Mesendoderm (in vitro differentiated cells): ENCODE measurements at regions not wholly inside any gene's neighbourhood (a gene's known extent, or its start where the extent isn't known, plus 50 kb on each side); places are given as distances from the start of the nearest gene placed in this dataset.

Source experiments
- DNase-seq: peaks from one replicate; pipeline ENCODE4 v3.0.0; 2013
- H2AK5ac ChIP-seq: 2 replicates; pipeline ENCODE4 v1.6.1; 2013; ENCODE audit warnings: low read length, inconsistent platforms
- H2BK120ac ChIP-seq: 2 replicates; pipeline ENCODE4 v1.6.1; 2013; ENCODE audit warnings: low read depth, mild to moderate bottlenecking, low read length, moderate library complexity, mixed read lengths
- H2BK15ac ChIP-seq: replicated peaks from 2 replicates; pipeline ENCODE4 v1.6.1; 2013; ENCODE audit warnings: low read depth, mild to moderate bottlenecking, moderate library complexity
- H2BK5ac ChIP-seq: 2 replicates; pipeline ENCODE4 v1.6.1; 2013; ENCODE audit warnings: low read length, inconsistent platforms
- H3K18ac ChIP-seq: 2 replicates; pipeline ENCODE4 v1.6.1; 2013; ENCODE audit warnings: mild to moderate bottlenecking, low read length, mixed read lengths
- H3K23ac ChIP-seq: one replicate; pipeline ENCODE4 v1.6.1; 2013; ENCODE audit warnings: low read length
- H3K27ac ChIP-seq: 2 replicates; pipeline ENCODE4 v1.5.1; 2013; ENCODE audit warnings: low read depth, mild to moderate bottlenecking, inconsistent platforms, low read length, moderate library complexity
- H3K27me3 ChIP-seq: 2 replicates; pipeline ENCODE4 v1.6.1; 2013; ENCODE audit warnings: low read length, control low read depth, mild to moderate bottlenecking, inconsistent platforms; ENCODE audit not compliant: insufficient read depth, poor library complexity
- H3K36me3 ChIP-seq: 2 replicates; pipeline ENCODE4 v1.6.1; 2013; ENCODE audit warnings: low read length, inconsistent platforms; ENCODE audit not compliant: control insufficient read depth, insufficient read depth
- H3K4ac ChIP-seq: one replicate; pipeline ENCODE4 v1.6.1; 2013; ENCODE audit warnings: low read depth, mild to moderate bottlenecking, low read length, moderate library complexity
- H3K4me1 ChIP-seq: 2 replicates; pipeline ENCODE4 v1.6.1; 2013; ENCODE audit warnings: low read depth, low read length, inconsistent platforms; ENCODE audit not compliant: control insufficient read depth
- H3K4me2 ChIP-seq: 2 replicates; pipeline ENCODE4 v1.6.1; 2013; ENCODE audit warnings: low read length
- H3K4me3 ChIP-seq: 2 replicates; pipeline ENCODE4 v1.5.1; 2013; ENCODE audit warnings: mild to moderate bottlenecking, low read length
- H3K56ac ChIP-seq: one replicate; pipeline ENCODE4 v1.6.1; 2013; ENCODE audit warnings: low read length
- H3K79me1 ChIP-seq: 2 replicates; pipeline ENCODE4 v1.6.1; 2013; ENCODE audit warnings: low read length, inconsistent platforms
- H3K79me2 ChIP-seq: 2 replicates; pipeline ENCODE4 v1.6.1; 2013; ENCODE audit warnings: mild to moderate bottlenecking, low read length; ENCODE audit not compliant: control insufficient read depth, insufficient read depth
- H3K9ac ChIP-seq: 2 replicates; pipeline ENCODE4 v1.6.1; 2013; ENCODE audit warnings: low read length, inconsistent platforms
- H4K5ac ChIP-seq: one replicate; pipeline ENCODE4 v1.6.1; 2013; ENCODE audit warnings: low read length
- H4K8ac ChIP-seq: one replicate; pipeline ENCODE4 v1.6.1; 2013; ENCODE audit warnings: low read depth, mild to moderate bottlenecking, control low read depth, low read length, moderate library complexity
- whole genome bisulfite sequencing: extraction: QIAGEN DNeasy Blood & Tissue Kit; methylation state at CpG from one replicate; pipeline ENCODE4 v1.1.7; 2013; ENCODE audit warnings: low lambda C conversion rate, missing lambda C conversion rate; ENCODE audit not compliant: insufficient coverage; ENCODE audit errors: extremely low coverage; 5-methylcytosine and 5-hydroxymethylcytosine counted together

DNA sequence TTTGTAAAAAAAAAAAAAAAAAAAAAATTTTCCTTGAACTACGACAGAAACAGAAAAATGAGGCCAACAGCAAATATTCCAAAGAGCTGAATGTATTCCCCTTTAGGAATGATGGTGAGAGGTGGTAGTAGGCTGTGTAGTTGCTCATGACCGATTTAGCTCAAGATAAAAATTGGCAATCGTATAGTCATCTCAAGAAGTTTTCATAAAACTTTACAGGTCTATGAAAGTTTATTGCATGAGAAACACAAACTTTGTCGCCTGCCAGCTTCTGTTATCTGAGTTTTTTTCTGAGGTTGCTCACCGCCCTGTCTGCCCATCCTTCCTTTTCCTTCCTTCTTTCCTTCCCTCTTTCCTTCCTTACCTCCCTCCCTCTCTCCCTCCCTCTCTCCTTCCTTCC, 605.5 kb downstream of the BCL11B start:
- Histone ChIP-seq H4K8ac (no peak overlapping the region), H2BK120ac (no peak overlapping the region), H3K4ac (no peak overlapping the region), H3K79me1 (no peaks in the 10 kb centered on the region), H3K9ac (no peak overlapping the region), H3K56ac (no peak overlapping the region), H3K4me2 (no peak overlapping the region), H3K79me2 (no peaks in the 10 kb centered on the region), H2AK5ac (no peak overlapping the region), H3K23ac (no peak overlapping the region), H2BK15ac (no peak overlapping the region), H3K4me3 (no peak overlapping the region), H3K36me3 (no peaks in the 10 kb centered on the region), H3K18ac (no peak overlapping the region), H3K27me3 (no peaks in the 10 kb centered on the region), H3K4me1 (no peaks in the 10 kb centered on the region), H4K5ac (no peak overlapping the region), H2BK5ac (no peak overlapping the region), H3K27ac (no peak overlapping the region)
- no peak for DNase-seq
- no CpG with 5 or more reads among the region's 5 CpGs for WGBS

DNA sequence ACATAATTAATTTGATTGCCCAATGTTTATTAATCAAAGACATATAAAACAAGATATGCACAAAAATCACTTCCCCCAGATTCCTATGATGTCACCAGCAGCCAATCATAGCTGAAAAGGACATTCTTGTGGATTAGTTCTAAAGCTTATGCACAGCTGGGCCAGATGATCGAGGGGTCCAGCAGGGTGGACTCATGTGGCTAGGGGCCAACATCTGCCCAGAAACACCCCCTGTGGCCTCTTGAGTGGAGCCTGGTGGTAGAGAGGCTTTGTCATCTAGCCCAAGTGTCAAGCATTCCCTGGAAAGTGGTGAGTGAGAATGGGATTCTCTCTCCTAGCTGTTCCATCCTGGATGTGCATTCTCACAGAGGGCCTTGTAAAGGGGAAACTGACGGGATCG, 590.0 kb downstream of the BCL11B start:
- H3K4me3 ChIP-seq = no peak overlapping the region
- H2AK5ac ChIP-seq = no peak overlapping the region
- no peak for DNase-seq
- H4K8ac ChIP-seq = no peak overlapping the region
- no peak overlapping the region for H2BK15ac ChIP-seq
- no peak overlapping the region for H3K4ac ChIP-seq
- H3K79me1 ChIP-seq = no peaks in the 10 kb centered on the region
- no peak overlapping the region for H2BK120ac ChIP-seq
- no peaks in the 10 kb centered on the region for H3K36me3 ChIP-seq
- H3K4me1 ChIP-seq = no peaks in the 10 kb centered on the region
- H3K27ac ChIP-seq = no peak overlapping the region
- no peaks in the 10 kb centered on the region for H3K27me3 ChIP-seq
- no peak overlapping the region for H3K18ac ChIP-seq
- H3K56ac ChIP-seq = no peak overlapping the region
- no peak overlapping the region for H3K9ac ChIP-seq
- WGBS = no CpG with 5 or more reads among the region's 3 CpGs
- no peak overlapping the region for H2BK5ac ChIP-seq
- no peak overlapping the region for H3K4me2 ChIP-seq
- no peak overlapping the region for H4K5ac ChIP-seq
- no peak overlapping the region for H3K23ac ChIP-seq
- H3K79me2 ChIP-seq = no peaks in the 10 kb centered on the region

DNA sequence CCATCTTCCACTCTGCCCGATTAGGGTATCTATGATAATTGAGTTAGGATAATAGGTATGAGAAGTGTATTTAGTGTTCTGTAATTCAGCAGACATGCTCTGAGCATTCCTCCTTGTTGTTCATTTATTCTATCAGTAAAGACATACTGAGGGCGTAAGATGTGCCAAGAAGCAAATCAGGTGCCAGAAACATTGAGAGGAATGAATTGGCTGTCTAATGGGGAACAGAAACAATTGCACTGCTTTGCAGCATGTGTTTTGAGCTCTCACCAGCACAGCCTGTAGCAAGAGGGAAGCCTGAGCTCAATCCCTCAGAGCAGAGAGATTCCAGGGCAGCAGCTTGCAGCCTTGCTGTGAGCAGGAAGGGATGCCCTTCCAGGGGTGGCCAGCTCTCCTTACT, 589.3 kb downstream of the BCL11B start:
- no peak for DNase-seq
- Histone ChIP-seq H3K4ac (no peak overlapping the region), H2BK15ac (no peak overlapping the region), H3K4me1 (no peaks in the 10 kb centered on the region), H3K9ac (no peak overlapping the region), H3K4me2 (no peak overlapping the region), H3K79me1 (no peaks in the 10 kb centered on the region), H3K23ac (no peak overlapping the region), H3K4me3 (no peak overlapping the region), H3K56ac (no peak overlapping the region), H2BK120ac (no peak overlapping the region), H4K8ac (no peak overlapping the region), H4K5ac (no peak overlapping the region), H3K79me2 (no peaks in the 10 kb centered on the region), H2AK5ac (no peak overlapping the region), H3K27me3 (no peaks in the 10 kb centered on the region), H3K27ac (no peak overlapping the region), H3K18ac (no peak overlapping the region), H2BK5ac (no peak overlapping the region), H3K36me3 (no peaks in the 10 kb centered on the region)
- WGBS = no CpG with 5 or more reads among the region's 2 CpGs

DNA sequence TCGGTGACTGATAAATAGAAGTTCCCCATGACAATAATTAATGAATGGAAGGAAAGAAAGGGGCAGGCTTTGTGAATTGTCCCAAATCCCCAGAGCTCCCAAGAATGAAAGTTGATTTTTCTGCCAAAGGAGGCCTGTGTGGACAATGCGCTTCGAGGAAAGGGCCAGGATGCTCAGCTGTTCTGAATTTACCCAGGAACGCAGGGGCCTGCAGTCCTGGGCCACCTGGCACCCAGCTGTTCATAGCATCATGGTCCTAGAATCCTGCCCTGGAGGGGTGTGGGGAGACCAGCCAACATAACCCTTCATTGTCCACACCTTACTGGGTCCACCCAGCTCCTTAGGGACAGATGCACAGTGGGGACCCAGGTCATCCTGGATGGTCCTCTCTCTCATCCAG, 587.5 kb downstream of the BCL11B start:
- no peak overlapping the region for H3K9ac ChIP-seq
- no peak for DNase-seq
- H3K56ac ChIP-seq = no peak overlapping the region
- H3K4me1 ChIP-seq = no peaks in the 10 kb centered on the region
- no peak overlapping the region for H2BK15ac ChIP-seq
- H3K23ac ChIP-seq = no peak overlapping the region
- H4K8ac ChIP-seq = no peak overlapping the region
- no peaks in the 10 kb centered on the region for H3K27me3 ChIP-seq
- no CpG with 5 or more reads among the region's 4 CpGs for WGBS
- H2BK120ac ChIP-seq = no peak overlapping the region
- no peak overlapping the region for H3K27ac ChIP-seq
- no peaks in the 10 kb centered on the region for H3K36me3 ChIP-seq
- no peak overlapping the region for H3K4ac ChIP-seq
- H2BK5ac ChIP-seq = no peak overlapping the region
- H3K79me1 ChIP-seq = no peaks in the 10 kb centered on the region
- H3K18ac ChIP-seq = no peak overlapping the region
- no peaks in the 10 kb centered on the region for H3K79me2 ChIP-seq
- H3K4me3 ChIP-seq = no peak overlapping the region
- H3K4me2 ChIP-seq = no peak overlapping the region
- H2AK5ac ChIP-seq = no peak overlapping the region
- no peak overlapping the region for H4K5ac ChIP-seq

DNA sequence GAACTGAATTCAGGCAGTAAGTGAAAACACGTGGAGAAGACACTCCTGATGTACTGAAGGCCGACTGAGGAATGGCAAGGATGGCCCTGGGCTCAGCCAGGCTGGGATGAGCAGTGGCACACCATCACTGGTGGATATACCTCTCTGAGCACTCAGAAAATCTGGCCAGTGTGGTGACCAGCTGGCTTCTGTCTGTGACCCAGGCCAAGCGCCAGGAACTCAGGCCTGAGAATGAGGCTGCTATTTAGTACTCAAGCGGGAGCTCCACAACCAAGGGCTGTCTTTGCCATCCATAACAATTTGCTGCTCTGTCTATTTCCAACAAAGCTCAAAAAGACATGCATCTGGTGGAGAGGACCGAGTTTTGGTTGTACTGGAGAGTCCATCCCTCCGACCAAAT, 586.3 kb downstream of the BCL11B start:
- DNase-seq = no peak

DNA sequence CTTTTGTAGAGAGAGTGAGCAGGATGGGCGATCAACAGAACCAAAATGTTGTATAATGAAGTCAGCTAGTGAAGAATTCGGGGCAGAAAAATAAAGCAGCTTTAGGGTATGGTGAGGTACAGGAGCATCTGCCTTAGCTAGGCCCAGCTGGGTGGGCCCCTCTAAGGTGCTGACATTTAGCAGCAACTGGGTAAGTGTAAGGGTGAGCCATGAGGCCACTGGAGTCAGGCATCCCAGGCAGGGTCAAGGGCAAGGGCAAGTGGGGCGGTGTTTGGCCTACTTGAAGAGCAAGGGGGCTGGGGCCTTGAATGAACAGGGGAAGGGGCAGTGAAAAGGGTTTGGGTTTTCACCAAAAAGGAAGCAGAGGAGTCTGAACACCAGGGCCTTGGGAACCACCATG, 583.6 kb downstream of the BCL11B start:
- H3K4me1 ChIP-seq = no peaks in the 10 kb centered on the region
- H3K9ac ChIP-seq = no peak overlapping the region
- no peak overlapping the region for H3K4ac ChIP-seq
- no peak overlapping the region for H3K23ac ChIP-seq
- H2BK5ac ChIP-seq = no peak overlapping the region
- H3K36me3 ChIP-seq = no peaks in the 10 kb centered on the region
- no peak overlapping the region for H3K18ac ChIP-seq
- no peak overlapping the region for H4K5ac ChIP-seq
- H4K8ac ChIP-seq = no peak overlapping the region
- no peak overlapping the region for H3K27ac ChIP-seq
- H2BK120ac ChIP-seq = no peak overlapping the region
- H3K79me1 ChIP-seq = no peaks in the 10 kb centered on the region
- H3K4me3 ChIP-seq = no peak overlapping the region
- no peak for DNase-seq
- no peaks in the 10 kb centered on the region for H3K79me2 ChIP-seq
- no CpG with 5 or more reads among the region's 3 CpGs for WGBS
- H3K56ac ChIP-seq = no peak overlapping the region
- no peak overlapping the region for H2BK15ac ChIP-seq
- no peak overlapping the region for H3K4me2 ChIP-seq
- no peak overlapping the region for H2AK5ac ChIP-seq
- H3K27me3 ChIP-seq = no peaks in the 10 kb centered on the region

More for the DNA sequence above, 586.3 kb downstream of the BCL11B start:
- no peaks in the 10 kb centered on the region for H3K36me3 ChIP-seq
- no peak overlapping the region for H3K56ac ChIP-seq
- no peak overlapping the region for H4K8ac ChIP-seq
- no peak overlapping the region for H2BK5ac ChIP-seq
- H3K27me3 ChIP-seq = no peaks in the 10 kb centered on the region
- H3K4ac ChIP-seq = no peak overlapping the region
- no peak overlapping the region for H3K4me2 ChIP-seq
- no peaks in the 10 kb centered on the region for H3K4me1 ChIP-seq
- H3K4me3 ChIP-seq = no peak overlapping the region
- H2BK120ac ChIP-seq = no peak overlapping the region
- H3K79me1 ChIP-seq = no peaks in the 10 kb centered on the region
- no peak overlapping the region for H3K23ac ChIP-seq
- no peak overlapping the region for H2BK15ac ChIP-seq
- WGBS = no CpG with 5 or more reads among the region's 6 CpGs
- no peak overlapping the region for H3K18ac ChIP-seq
- no peak overlapping the region for H2AK5ac ChIP-seq
- H4K5ac ChIP-seq = no peak overlapping the region
- H3K27ac ChIP-seq = no peak overlapping the region
- no peak overlapping the region for H3K9ac ChIP-seq
- H3K79me2 ChIP-seq = no peaks in the 10 kb centered on the region
